HL-60 (cell line): ENCODE measurements at regions not wholly inside any gene's neighbourhood (a gene's known extent, or its start where the extent isn't known, plus 50 kb on each side); places are given as distances from the start of the nearest gene placed in this dataset.

Source experiments
- GABPA ChIP-seq: IDR thresholded peaks from 2 replicates; pipeline ENCODE4 v1.6.1; 2012; ENCODE audit warnings: low read depth
- POLR2AphosphoS5 ChIP-seq: IDR thresholded peaks from 2 replicates; pipeline ENCODE4 v1.6.1; 2012; ENCODE audit warnings: low read depth
- SPI1 ChIP-seq: IDR thresholded peaks from 2 replicates; pipeline ENCODE4 v1.6.1; 2012; ENCODE audit warnings: low read depth, mild to moderate bottlenecking, borderline replicate concordance
- TF ChIP-seq, protein P1 (sequence below): IDR thresholded peaks from one replicate; pipeline ENCODE4 v1.5.1; 2011; ENCODE audit warnings: low read length, control low read depth, inconsistent platforms; ENCODE audit not compliant: insufficient read depth
- TF ChIP-seq, protein P2 (sequence below): IDR thresholded peaks from 2 replicates; pipeline ENCODE4 v1.6.1; 2012; ENCODE audit warnings: low read depth; ENCODE audit not compliant: insufficient replicate concordance

DNA sequence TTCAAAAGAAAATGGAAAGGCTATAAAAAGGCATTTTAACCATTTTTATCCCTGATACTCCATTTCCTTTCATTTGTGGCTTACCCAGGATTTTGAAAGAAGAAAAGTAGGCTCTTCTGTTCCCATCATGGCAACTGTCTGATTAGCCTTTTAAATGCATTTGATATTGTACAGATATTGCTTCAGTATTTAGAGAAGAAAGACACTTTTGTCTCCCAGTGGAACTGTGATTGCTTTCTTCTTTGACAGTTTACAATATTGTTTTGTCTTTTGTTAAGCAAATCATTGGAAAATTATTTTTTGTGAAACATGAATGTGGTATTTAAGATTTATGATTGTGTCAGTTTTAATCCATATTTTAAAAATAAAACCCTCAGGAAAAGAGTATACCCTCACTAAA, 297.4 kb upstream of the TACR3 start:
- TF ChIP-seq, protein P1, sequence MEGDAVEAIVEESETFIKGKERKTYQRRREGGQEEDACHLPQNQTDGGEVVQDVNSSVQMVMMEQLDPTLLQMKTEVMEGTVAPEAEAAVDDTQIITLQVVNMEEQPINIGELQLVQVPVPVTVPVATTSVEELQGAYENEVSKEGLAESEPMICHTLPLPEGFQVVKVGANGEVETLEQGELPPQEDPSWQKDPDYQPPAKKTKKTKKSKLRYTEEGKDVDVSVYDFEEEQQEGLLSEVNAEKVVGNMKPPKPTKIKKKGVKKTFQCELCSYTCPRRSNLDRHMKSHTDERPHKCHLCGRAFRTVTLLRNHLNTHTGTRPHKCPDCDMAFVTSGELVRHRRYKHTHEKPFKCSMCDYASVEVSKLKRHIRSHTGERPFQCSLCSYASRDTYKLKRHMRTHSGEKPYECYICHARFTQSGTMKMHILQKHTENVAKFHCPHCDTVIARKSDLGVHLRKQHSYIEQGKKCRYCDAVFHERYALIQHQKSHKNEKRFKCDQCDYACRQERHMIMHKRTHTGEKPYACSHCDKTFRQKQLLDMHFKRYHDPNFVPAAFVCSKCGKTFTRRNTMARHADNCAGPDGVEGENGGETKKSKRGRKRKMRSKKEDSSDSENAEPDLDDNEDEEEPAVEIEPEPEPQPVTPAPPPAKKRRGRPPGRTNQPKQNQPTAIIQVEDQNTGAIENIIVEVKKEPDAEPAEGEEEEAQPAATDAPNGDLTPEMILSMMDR = no peak
- TF ChIP-seq, protein P2, sequence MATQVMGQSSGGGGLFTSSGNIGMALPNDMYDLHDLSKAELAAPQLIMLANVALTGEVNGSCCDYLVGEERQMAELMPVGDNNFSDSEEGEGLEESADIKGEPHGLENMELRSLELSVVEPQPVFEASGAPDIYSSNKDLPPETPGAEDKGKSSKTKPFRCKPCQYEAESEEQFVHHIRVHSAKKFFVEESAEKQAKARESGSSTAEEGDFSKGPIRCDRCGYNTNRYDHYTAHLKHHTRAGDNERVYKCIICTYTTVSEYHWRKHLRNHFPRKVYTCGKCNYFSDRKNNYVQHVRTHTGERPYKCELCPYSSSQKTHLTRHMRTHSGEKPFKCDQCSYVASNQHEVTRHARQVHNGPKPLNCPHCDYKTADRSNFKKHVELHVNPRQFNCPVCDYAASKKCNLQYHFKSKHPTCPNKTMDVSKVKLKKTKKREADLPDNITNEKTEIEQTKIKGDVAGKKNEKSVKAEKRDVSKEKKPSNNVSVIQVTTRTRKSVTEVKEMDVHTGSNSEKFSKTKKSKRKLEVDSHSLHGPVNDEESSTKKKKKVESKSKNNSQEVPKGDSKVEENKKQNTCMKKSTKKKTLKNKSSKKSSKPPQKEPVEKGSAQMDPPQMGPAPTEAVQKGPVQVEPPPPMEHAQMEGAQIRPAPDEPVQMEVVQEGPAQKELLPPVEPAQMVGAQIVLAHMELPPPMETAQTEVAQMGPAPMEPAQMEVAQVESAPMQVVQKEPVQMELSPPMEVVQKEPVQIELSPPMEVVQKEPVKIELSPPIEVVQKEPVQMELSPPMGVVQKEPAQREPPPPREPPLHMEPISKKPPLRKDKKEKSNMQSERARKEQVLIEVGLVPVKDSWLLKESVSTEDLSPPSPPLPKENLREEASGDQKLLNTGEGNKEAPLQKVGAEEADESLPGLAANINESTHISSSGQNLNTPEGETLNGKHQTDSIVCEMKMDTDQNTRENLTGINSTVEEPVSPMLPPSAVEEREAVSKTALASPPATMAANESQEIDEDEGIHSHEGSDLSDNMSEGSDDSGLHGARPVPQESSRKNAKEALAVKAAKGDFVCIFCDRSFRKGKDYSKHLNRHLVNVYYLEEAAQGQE = no peak
- no peak for TF ChIP-seq POLR2AphosphoS5
- TF ChIP-seq GABPA = no peak
- TF ChIP-seq SPI1 = no peak
